HepG2 (cell line): ENCODE measurements at regions not wholly inside any gene's neighbourhood (a gene's known extent, or its start where the extent isn't known, plus 50 kb on each side); places are given as distances from the start of the nearest gene placed in this dataset.

ENCODE experiments used
- ATAC-seq: fragments of 200-7000 bp; cut with Tn5 transposase; 3 replicates; pipeline ENCODE4 v1.9.1; 2020; ENCODE audit warnings: mild to moderate bottlenecking, moderate library complexity
- BruUV-seq: library from RNA; stranded (reverse); fragments of 400-500 nt; replicated peaks from 2 replicates; lab custom pipeline; 2021; lab: Mats Ljungman, UMichigan
- CTCF ChIA-PET: fragments of 300-600 bp; formaldehyde crosslinking; extraction: SDS; loops from one replicate; lab custom pipeline; 2021; ENCODE audit warnings: low total read pairs, inconsistent platforms, low intra/inter-chr PET ratio; lab: Yijun Ruan, JAX
- POLR2A ChIA-PET: fragments of 350-600 bp; sonication (Branson Sonifier 250); formaldehyde crosslinking; loops from one replicate; lab custom pipeline; 2020; ENCODE audit warnings: antibody characterized with exemption, inconsistent platforms; lab: Yijun Ruan, JAX
- DNase-seq: peaks from one replicate; pipeline ENCODE4 v3.0.0-alpha.2; 2015; ENCODE audit warnings: low spot score
- FAIRE-seq: peaks from 3 replicates; lab custom pipeline; 2011; peaks lifted over from hg19 to GRCh38; lab: Jason Lieb, UNC
- H2AFZ ChIP-seq: one replicate; pipeline ENCODE4 v1.6.1; 2011; ENCODE audit warnings: low read length, inconsistent platforms
- H3K27ac ChIP-seq: fragments of 300-600 bp; 3 replicates; pipeline ENCODE4 v1.8.0; 2011; ENCODE audit warnings: mixed run types, mild to moderate bottlenecking, mixed read lengths, low read length, inconsistent platforms; ENCODE audit not compliant: insufficient read depth; ENCODE audit errors: extremely low read length
- H3K27me3 ChIP-seq, 2 experiments: fragments of 200-600 bp in 1 of 2; 2 replicates in 1 of 2; 3 replicates in 1 of 2; pipeline versions ENCODE4 v1.6.0 to v1.8.0; 2011; ENCODE audit warnings: low read length in 2 of 2, mild to moderate bottlenecking in 2 of 2, moderate library complexity in 2 of 2, inconsistent platforms in 1 of 2; ENCODE audit not compliant: insufficient read depth in 2 of 2, control insufficient read depth in 1 of 2
- H3K36me3 ChIP-seq, 2 experiments: fragments of 200-600 bp in 1 of 2; replicated peaks in 1 of 2; 2 replicates in 1 of 2; 3 replicates in 1 of 2; pipeline versions ENCODE4 v1.5.1 to v1.8.0; 2011; ENCODE audit warnings: low read length in 2 of 2, inconsistent platforms in 1 of 2; ENCODE audit not compliant: insufficient read depth in 2 of 2, control insufficient read depth in 1 of 2
- H3K4me1 ChIP-seq: 2 replicates; pipeline ENCODE4 v1.5.1; 2012; ENCODE audit warnings: low read length, inconsistent platforms; ENCODE audit not compliant: insufficient read depth
- H3K4me2 ChIP-seq: 2 replicates; pipeline ENCODE4 v1.6.0; 2011; ENCODE audit warnings: low read depth, low read length, inconsistent platforms
- H3K4me3 ChIP-seq, 3 experiments: fragments of 200-600 bp in 1 of 3; sonication (generic), shearing (Covaris generic) in 1 of 3; replicated peaks in 1 of 3; 2 replicates each; pipeline ENCODE4 v1.5.1; 2011 to 2016; ENCODE audit warnings: low read length in 3 of 3, inconsistent platforms in 2 of 3, low read depth in 2 of 3, mild to moderate bottlenecking in 2 of 3, control low read depth in 1 of 3, mixed read lengths in 1 of 3; ENCODE audit not compliant: insufficient read depth in 1 of 3
- H3K79me2 ChIP-seq: one replicate; pipeline ENCODE4 v1.6.1; 2011; ENCODE audit warnings: low read length, inconsistent platforms; ENCODE audit not compliant: insufficient read depth
- H3K9ac ChIP-seq: 2 replicates; pipeline ENCODE4 v1.6.0; 2011; ENCODE audit warnings: mild to moderate bottlenecking, low read depth, low read length, inconsistent platforms; ENCODE audit not compliant: insufficient read depth
- H3K9me3 ChIP-seq: 2 replicates; pipeline ENCODE4 v1.5.1; 2012; ENCODE audit warnings: mild to moderate bottlenecking, low read length
- H4K20me1 ChIP-seq: 2 replicates; pipeline ENCODE4 v1.6.0; 2011; ENCODE audit warnings: inconsistent platforms, mild to moderate bottlenecking, low read length, moderate library complexity; ENCODE audit not compliant: insufficient read depth
- EEA1 ChIP-seq: sonication (generic); formaldehyde crosslinking; IDR thresholded peaks from 2 replicates; pipeline ENCODE4 v1.5.1; 2020; ENCODE audit warnings: mild to moderate bottlenecking, missing genetic modification reagents, borderline replicate concordance
- SMARCE1 ChIP-seq: fragments of 450-650 bp; IDR thresholded peaks from 2 replicates; pipeline ENCODE4 v1.6.1; 2017; ENCODE audit warnings: borderline replicate concordance
- ZFP82 ChIP-seq: sonication (generic); formaldehyde crosslinking; IDR thresholded peaks from 2 replicates; pipeline ENCODE4 v1.5.1; 2020; ENCODE audit warnings: mild to moderate bottlenecking, missing genetic modification reagents, borderline replicate concordance
- ZNF501 ChIP-seq: sonication (generic); formaldehyde crosslinking; IDR thresholded peaks from 2 replicates; pipeline ENCODE4 v1.5.1; 2020; ENCODE audit warnings: mild to moderate bottlenecking, moderate library complexity, missing genetic modification reagents
- ZSCAN30 ChIP-seq: sonication (generic); formaldehyde crosslinking; IDR thresholded peaks from 2 replicates; pipeline ENCODE4 v1.5.0; 2020; ENCODE audit warnings: mild to moderate bottlenecking, missing genetic modification reagents
- WGBS: methylation state at CpG from one replicate; pipeline ENCODE4 v1.1.6; 2017; ENCODE audit warnings: low lambda C conversion rate; 5-methylcytosine and 5-hydroxymethylcytosine counted together
- in situ Hi-C: cut with HindIII; loops from 2 replicates; pipeline ENCODE4 v1.10.0; 2017; ENCODE audit warnings: low pct_unique_long_range_greater_than_20kb; ENCODE audit not compliant: extremely low pct_ligation_motif_present
- intact Hi-C: fragments of 100-400 bp; cut with micrococcal nuclease; formaldehyde crosslinking; loops from one replicate; pipeline ENCODE4 v1.10.0; 2022; ENCODE audit not compliant: unreplicated experiment
- TF ChIP-seq, protein P1 (sequence below): sonication (generic); formaldehyde crosslinking; IDR thresholded peaks from 2 replicates; pipeline ENCODE4 v1.4.0; 2020; ENCODE audit warnings: mild to moderate bottlenecking, missing genetic modification reagents

DNA sequence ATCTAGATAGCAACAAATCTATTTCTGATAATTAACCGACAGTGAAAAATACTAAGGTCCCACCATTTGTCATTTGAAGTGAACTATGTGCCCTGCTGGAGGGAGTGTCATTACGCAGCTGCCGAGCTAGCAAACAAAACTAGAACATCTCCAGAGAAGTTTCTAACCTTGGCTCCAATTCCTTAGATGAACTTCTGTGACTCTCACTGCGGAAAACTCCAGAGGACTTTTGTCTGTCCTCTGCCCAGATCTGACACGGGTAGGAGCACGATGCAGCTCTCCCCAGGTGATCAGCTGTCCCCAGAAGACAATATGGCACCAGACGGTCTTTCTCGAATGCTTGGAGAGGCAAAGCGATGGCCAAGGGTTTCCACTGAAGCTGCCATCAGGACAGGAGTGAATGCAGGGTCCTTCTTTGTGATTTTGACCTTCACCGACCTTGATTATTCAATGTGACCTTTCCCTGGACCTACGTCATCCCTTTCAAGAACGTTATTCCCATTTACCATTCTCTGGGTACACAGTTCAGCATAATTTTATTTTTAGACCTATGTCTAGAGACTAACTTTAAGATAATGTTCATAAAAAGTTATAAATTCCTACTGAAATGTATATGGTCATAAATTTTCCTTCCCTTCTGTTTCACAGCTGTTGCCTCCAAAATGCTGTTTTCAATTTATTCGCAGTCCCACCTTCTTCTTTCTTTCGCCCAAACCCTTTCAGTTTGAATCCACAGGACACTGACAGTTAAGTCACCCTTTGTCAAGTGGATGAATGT is 116.7 kb upstream of the C7orf33 start (continued):
- TF ChIP-seq ZNF501 (CRISPR knock-in tag) (no peak), ZFP82 (no peak), SMARCE1 (no peak)
- TF ChIP-seq, protein P1, sequence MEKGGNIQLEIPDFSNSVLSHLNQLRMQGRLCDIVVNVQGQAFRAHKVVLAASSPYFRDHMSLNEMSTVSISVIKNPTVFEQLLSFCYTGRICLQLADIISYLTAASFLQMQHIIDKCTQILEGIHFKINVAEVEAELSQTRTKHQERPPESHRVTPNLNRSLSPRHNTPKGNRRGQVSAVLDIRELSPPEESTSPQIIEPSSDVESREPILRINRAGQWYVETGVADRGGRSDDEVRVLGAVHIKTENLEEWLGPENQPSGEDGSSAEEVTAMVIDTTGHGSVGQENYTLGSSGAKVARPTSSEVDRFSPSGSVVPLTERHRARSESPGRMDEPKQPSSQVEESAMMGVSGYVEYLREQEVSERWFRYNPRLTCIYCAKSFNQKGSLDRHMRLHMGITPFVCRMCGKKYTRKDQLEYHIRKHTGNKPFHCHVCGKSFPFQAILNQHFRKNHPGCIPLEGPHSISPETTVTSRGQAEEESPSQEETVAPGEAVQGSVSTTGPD (CRISPR knock-in tag): no peak

DNA sequence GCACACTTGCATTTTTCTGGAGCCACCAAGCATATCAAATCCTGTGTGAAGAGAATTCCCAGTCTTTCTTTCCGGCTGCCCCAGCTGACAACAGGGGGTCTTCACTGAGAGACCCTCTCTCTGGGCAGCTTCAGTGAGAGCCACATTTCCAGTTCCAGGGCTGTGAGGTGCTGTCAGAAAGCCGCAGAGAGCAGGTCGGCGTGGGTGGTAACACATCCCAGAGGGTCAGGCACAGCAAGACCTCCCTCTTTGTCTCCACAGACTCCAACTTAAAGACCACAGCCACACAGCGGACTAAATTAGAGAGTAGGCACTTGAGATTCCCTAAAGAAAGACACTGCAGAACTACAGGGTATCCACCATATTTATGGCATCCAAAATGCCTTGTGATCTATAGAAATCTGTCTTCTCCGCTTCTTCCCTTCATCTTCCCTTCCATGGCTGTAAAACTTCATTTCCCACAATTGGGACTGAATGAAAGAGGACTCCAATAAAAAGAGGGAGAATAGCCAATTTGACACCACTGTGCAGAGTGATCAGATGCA is 116.0 kb upstream of the C7orf33 start:
- Histone ChIP-seq H3K4me3 (no peak overlapping the region), H4K20me1 (no peaks in the 10 kb centered on the region), H2AFZ (no peak overlapping the region), H3K79me2 (no peaks in the 10 kb centered on the region), H3K9ac (no peak overlapping the region), H3K27me3 (no peaks in the 10 kb centered on the region), H3K9me3 (no peaks in the 10 kb centered on the region), H3K4me2 (no peak overlapping the region), H3K27ac (no peak overlapping the region), H3K36me3 (no peaks in the 10 kb centered on the region), H3K4me1 (peaks cover 44% of the 10 kb centered on the region)
- TF ChIP-seq EEA1 (CRISPR knock-in tag): no peak
- no peak for TF ChIP-seq ZSCAN30 (CRISPR knock-in tag)
- no peak for FAIRE-seq
- no peak for DNase-seq
- ChIA-PET CTCF (no interaction called here), POLR2A (no interaction called here)
- intact Hi-C loops (no loop called here), in situ Hi-C loops (no loop called here)
- ATAC-seq: no peak
- no TSS peak for BruUV-seq
- 78% methylated on average over 6 of the region's 6 CpGs for whole genome bisulfite sequencing
